ENCODE measurements at regions not wholly inside any gene's neighbourhood (a gene's known extent, or its start where the extent isn't known, plus 50 kb on each side); places are given as distances from the start of the nearest gene placed in this dataset.

DNA sequence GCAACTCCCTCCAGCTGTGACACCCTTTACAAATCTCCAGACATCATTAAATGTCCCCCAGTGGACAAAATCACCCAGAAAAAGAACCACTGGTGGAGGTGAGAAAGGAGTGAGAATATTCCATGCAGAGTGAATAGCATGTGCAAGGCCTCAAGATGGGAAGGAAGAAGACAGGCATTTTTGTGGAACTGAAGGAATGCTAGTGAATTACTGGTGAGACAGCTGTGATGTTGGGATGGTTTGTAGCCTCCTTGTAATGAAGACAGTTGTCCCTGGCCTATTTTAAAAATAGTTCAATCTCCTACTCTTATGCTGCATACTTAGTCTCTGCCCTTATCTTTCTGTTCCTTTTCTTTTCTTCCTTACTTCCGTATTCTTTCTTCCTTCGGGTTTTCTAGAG is 124.9 kb upstream of the RPS23 start:
- DNase-seq (ENCODE audit: low spot score) (no peak), FAIRE-seq (no peak), ATAC-seq (no peak)
- peaks cover 22% of the 10 kb centered on the region for H3K9me3 ChIP-seq (ENCODE audit: low read length)
- no peaks in the 10 kb centered on the region for H3K27me3 ChIP-seq (ENCODE audit: control insufficient read depth in 1 of 2, insufficient read depth in 2 of 2, low read length in 2 of 2)
- H3K4me3 ChIP-seq (replicated peaks in 1 of 3; ENCODE audit: insufficient read depth in 1 of 3, low read depth in 2 of 3, low read length in 3 of 3), result no peak overlapping the region
- no peak overlapping the region for H3K4me2 ChIP-seq (ENCODE audit: low read depth, low read length)
- H2AFZ ChIP-seq (ENCODE audit: low read length), result no peak overlapping the region
- 73% methylated on average over 2 of the region's 2 CpGs for WGBS (ENCODE audit: low lambda C conversion rate)
- H3K36me3 ChIP-seq (replicated peaks in 1 of 2; ENCODE audit: control insufficient read depth in 1 of 2, insufficient read depth in 2 of 2, low read length in 2 of 2), result no peaks in the 10 kb centered on the region
- no peaks in the 10 kb centered on the region for H4K20me1 ChIP-seq (ENCODE audit: insufficient read depth, low read length)
- POLR2A ChIA-PET, result no interaction called here
- no peak overlapping the region for H3K9ac ChIP-seq (ENCODE audit: insufficient read depth, low read depth, low read length)
- H3K4me1 ChIP-seq (ENCODE audit: insufficient read depth, low read length), result peaks cover 23% of the 10 kb centered on the region
- no TSS peak for BruUV-seq (replicated peaks)
- intact Hi-C loops (cut with micrococcal nuclease; ENCODE audit: unreplicated experiment) (no loop called here), in situ Hi-C loops (cut with HindIII; ENCODE audit: extremely low pct_ligation_motif_present, low pct_unique_long_range_greater_than_20kb) (no loop called here)
- CTCF ChIA-PET (ENCODE audit: low intra/inter-chr PET ratio, low total read pairs), result no interaction called here
- no peaks in the 10 kb centered on the region for H3K79me2 ChIP-seq (ENCODE audit: insufficient read depth, low read length)
- TF ChIP-seq ZIK1 (CRISPR knock-in tag; IDR thresholded peaks at IDR 0.05; ENCODE audit: borderline replicate concordance, low read depth) (no peak), HNRNPL (IDR thresholded peaks at IDR 0.05; ENCODE audit: low read depth, low read length) (no peak), PCBP1 (IDR thresholded peaks at IDR 0.05; ENCODE audit: borderline replicate concordance, low read depth, low read length) (no peak), GPBP1L1 (CRISPR knock-in tag; IDR thresholded peaks at IDR 0.05) (no peak), MBD4 (IDR thresholded peaks at IDR 0.05; ENCODE audit: borderline replicate concordance, low read length) (no peak), MEF2D (CRISPR knock-in tag; IDR thresholded peaks at IDR 0.05) (no peak), ZKSCAN8 (CRISPR knock-in tag; IDR thresholded peaks at IDR 0.05; ENCODE audit: borderline replicate concordance) (no peak), SMAD1 (CRISPR knock-in tag; IDR thresholded peaks at IDR 0.05; ENCODE audit: borderline replicate concordance, low read depth) (no peak), KDM6A (CRISPR knock-in tag; IDR thresholded peaks at IDR 0.05; ENCODE audit: low read depth) (no peak), DMAP1 (CRISPR knock-in tag; IDR thresholded peaks at IDR 0.05) (no peak), SNAPC2 (CRISPR knock-in tag; IDR thresholded peaks at IDR 0.05) (no peak), NRL (CRISPR knock-in tag; IDR thresholded peaks at IDR 0.05; ENCODE audit: borderline replicate concordance) (no peak)
- TF ChIP-seq, protein P1, sequence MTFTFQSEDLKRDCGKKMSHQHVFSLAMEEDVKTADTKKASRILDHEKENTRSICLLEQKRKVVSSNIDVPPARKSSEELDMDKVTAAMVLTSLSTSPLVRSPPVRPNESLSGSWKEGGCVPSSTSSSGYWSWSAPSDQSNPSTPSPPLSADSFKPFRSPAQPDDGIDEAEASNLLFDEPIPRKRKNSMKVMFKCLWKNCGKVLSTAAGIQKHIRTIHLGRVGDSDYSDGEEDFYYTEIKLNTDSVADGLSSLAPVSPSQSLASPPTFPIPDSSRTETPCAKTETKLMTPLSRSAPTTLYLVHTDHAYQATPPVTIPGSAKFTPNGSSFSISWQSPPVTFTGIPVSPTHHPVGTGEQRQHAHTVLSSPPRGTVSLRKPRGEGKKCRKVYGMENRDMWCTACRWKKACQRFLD (CRISPR knock-in tag; IDR thresholded peaks at IDR 0.05; ENCODE audit: borderline replicate concordance), result no peak
- H3K27ac ChIP-seq (ENCODE audit: extremely low read length, insufficient read depth, low read length), result no peak overlapping the region

Data from HepG2 (cell line).